HCT116 (cell line): ENCODE measurements at regions not wholly inside any gene's neighbourhood (a gene's known extent, or its start where the extent isn't known, plus 50 kb on each side); places are given as distances from the start of the nearest gene placed in this dataset.

Source experiments
- ATAC-seq: fragments of 200-7000 bp; cut with Tn5 transposase; 2 replicates; pipeline ENCODE4 v1.9.1; 2020; ENCODE audit warnings: mild to moderate bottlenecking, moderate library complexity
- BruUV-seq: library from RNA; stranded (reverse); fragments of 400-500 nt; replicated peaks from 2 replicates; lab custom pipeline; 2021; lab: Mats Ljungman, UMichigan
- CTCF ChIA-PET: fragments of 300-600 bp; sonication (Branson Sonifier 250); formaldehyde crosslinking; loops from one replicate; lab custom pipeline; 2021; ENCODE audit warnings: antibody characterized with exemption; lab: Charles Lee
- POLR2A ChIA-PET: fragments of 300-600, 350-600 bp; sonication (Branson Sonifier 250); formaldehyde crosslinking; loops from one replicate; lab custom pipeline; 2021; ENCODE audit warnings: antibody characterized with exemption; lab: Charles Lee
- RAD21 ChIA-PET, 2 experiments: fragments of 300-600 bp; sonication (Branson Sonifier 250); formaldehyde crosslinking; loops; one replicate each; lab custom pipeline; 2023; ENCODE audit warnings: low total read pairs in 2 of 2; ENCODE audit not compliant: uncharacterized antibody in 2 of 2, unreplicated experiment in 2 of 2, low non-redundant PET in 1 of 2; lab: Charles Lee
- DNase-seq: peaks from one replicate; pipeline ENCODE4 v3.0.0-alpha.2; 2010; ENCODE audit warnings: low read depth, low spot score
- H2AFZ ChIP-seq: fragments of 200-600 bp; shearing (Covaris generic), sonication (generic); 2 replicates; pipeline ENCODE4 v1.6.1; 2017; ENCODE audit warnings: low read depth, mixed run types, mixed read lengths, antibody characterized with exemption, low read length; ENCODE audit not compliant: poor library complexity, severe bottlenecking
- H3K27ac ChIP-seq: 2 replicates; pipeline ENCODE4 v1.5.1; 2012; ENCODE audit warnings: low read depth, low read length
- H3K27me3 ChIP-seq: fragments of 200-600 bp; sonication (generic); 2 replicates; pipeline ENCODE4 v1.6.1; 2016; ENCODE audit warnings: mixed run types, low read length, mixed read lengths; ENCODE audit not compliant: insufficient read depth
- H3K36me3 ChIP-seq, 2 experiments: fragments of 200-500 bp in 1 of 2; fragments of 200-600 bp in 1 of 2; sonication (Bioruptor generic) in 1 of 2; sonication (generic) in 1 of 2; 2 replicates each; pipeline versions ENCODE4 v1.5.1 to v1.6.1; 2014 to 2016; ENCODE audit warnings: low read length in 2 of 2, inconsistent platforms in 1 of 2, mixed read lengths in 1 of 2, mixed run types in 1 of 2; ENCODE audit not compliant: insufficient read depth in 2 of 2, control insufficient read depth in 1 of 2
- H3K4me1 ChIP-seq, 2 experiments: fragments of 200-600 bp in 1 of 2; sonication (generic) in 1 of 2; 2 replicates each; pipeline versions ENCODE4 v1.5.1 to v1.6.1; 2012 to 2017; ENCODE audit warnings: low read length in 2 of 2, inconsistent platforms in 1 of 2, mild to moderate bottlenecking in 1 of 2, mixed read lengths in 1 of 2, mixed run types in 1 of 2, moderate library complexity in 1 of 2; ENCODE audit not compliant: insufficient read depth in 2 of 2, control insufficient read depth in 1 of 2
- H3K4me2 ChIP-seq: fragments of 200-600 bp; sonication (generic); 2 replicates; pipeline ENCODE4 v1.6.1; 2017; ENCODE audit warnings: mixed run types, low read length, mixed read lengths
- H3K4me3 ChIP-seq, 2 experiments: fragments of 200-600 bp in 1 of 2; sonication (generic) in 1 of 2; replicated peaks in 1 of 2; 2 replicates each; pipeline ENCODE4 v1.5.1; 2011 to 2016; ENCODE audit warnings: low read length in 2 of 2, control low read depth in 1 of 2, low read depth in 1 of 2, mild to moderate bottlenecking in 1 of 2, mixed read lengths in 1 of 2, mixed run types in 1 of 2
- H3K79me2 ChIP-seq: fragments of 200-600 bp; sonication (generic); 2 replicates; pipeline ENCODE4 v1.6.1; 2017; ENCODE audit warnings: mild to moderate bottlenecking, mixed run types, low read length, moderate library complexity, mixed read lengths; ENCODE audit not compliant: insufficient read depth
- H3K9ac ChIP-seq: fragments of 200-600 bp; sonication (generic); 2 replicates; pipeline ENCODE4 v1.6.1; 2016; ENCODE audit warnings: low read length, mixed read lengths
- H3K9me2 ChIP-seq: fragments of 200-600 bp; sonication (generic), shearing (Covaris generic); 2 replicates; pipeline ENCODE4 v1.6.1; 2017; ENCODE audit warnings: mixed run types, mild to moderate bottlenecking, moderate library complexity; ENCODE audit not compliant: insufficient read depth
- H3K9me3 ChIP-seq, 2 experiments: fragments of 200-500 bp in 1 of 2; fragments of 200-600 bp in 1 of 2; sonication (Bioruptor generic) in 1 of 2; sonication (generic) in 1 of 2; 2 replicates each; pipeline ENCODE4 v1.6.1; 2014 to 2017; ENCODE audit warnings: low read length in 2 of 2, mixed read lengths in 2 of 2, inconsistent platforms in 1 of 2, low read depth in 1 of 2, mild to moderate bottlenecking in 1 of 2, mixed run types in 1 of 2, moderate library complexity in 1 of 2; ENCODE audit not compliant: control insufficient read depth in 1 of 2, insufficient read depth in 1 of 2
- H4K20me1 ChIP-seq: fragments of 200-600 bp; sonication (generic), shearing (Covaris generic); 2 replicates; pipeline ENCODE4 v1.6.1; 2017; ENCODE audit warnings: mixed run types, mild to moderate bottlenecking, moderate library complexity; ENCODE audit not compliant: insufficient read depth
- ELF1 ChIP-seq: IDR thresholded peaks from 2 replicates; pipeline ENCODE4 v1.6.1; 2012; ENCODE audit warnings: low read depth, borderline replicate concordance
- FOSL1 ChIP-seq: IDR thresholded peaks from 2 replicates; pipeline ENCODE4 v1.6.1; 2012; ENCODE audit warnings: low read depth
- JUND ChIP-seq: IDR thresholded peaks from 2 replicates; pipeline ENCODE4 v1.6.1; 2012
- POLR2A ChIP-seq: IDR thresholded peaks from 2 replicates; pipeline ENCODE4 v1.7.0; 2011; ENCODE audit warnings: borderline replicate concordance; ENCODE audit not compliant: insufficient read depth, insufficient read length; ENCODE audit errors: extremely low read depth
- SIN3A ChIP-seq: IDR thresholded peaks from 2 replicates; pipeline ENCODE4 v1.6.1; 2012; ENCODE audit warnings: low read depth
- SP1 ChIP-seq: IDR thresholded peaks from 2 replicates; pipeline ENCODE4 v1.6.1; 2012; ENCODE audit warnings: low read depth
- TCF7L2 ChIP-seq: IDR thresholded peaks from 2 replicates; pipeline ENCODE4 v1.7.0; 2011; ENCODE audit warnings: borderline replicate concordance, inconsistent platforms; ENCODE audit not compliant: insufficient read depth, insufficient read length; ENCODE audit errors: extremely low read depth
- YY1 ChIP-seq: IDR thresholded peaks from 2 replicates; pipeline ENCODE4 v1.6.1; 2011; ENCODE audit warnings: low read length, low read depth, moderate library complexity, mild to moderate bottlenecking; ENCODE audit not compliant: insufficient replicate concordance; ENCODE audit errors: extremely low read depth
- ZFX ChIP-seq: fragments of 450-650 bp; IDR thresholded peaks from 2 replicates; pipeline ENCODE4 v1.6.1; 2017
- ZNF274 ChIP-seq: fragments of 200-500 bp; sonication (Bioruptor generic); IDR thresholded peaks from 2 replicates; pipeline ENCODE4 v1.6.1; 2014; ENCODE audit warnings: mild to moderate bottlenecking, low read depth, low read length, inconsistent platforms
- intact Hi-C: fragments of 100-400 bp; cut with micrococcal nuclease; formaldehyde crosslinking; loops from 2 replicates; pipeline ENCODE4 v1.10.0; 2022
- TF ChIP-seq, protein P1 (sequence below): IDR thresholded peaks from 2 replicates; pipeline ENCODE4 v1.6.1; 2012
- TF ChIP-seq, protein P2 (sequence below), 3 experiments: fragments of 200-600 bp in 1 of 3; sonication (generic) in 1 of 3; IDR thresholded peaks in 2 of 3; conservative IDR thresholded peaks in 1 of 3; 2 replicates each; pipeline ENCODE4 v1.5.1; 2012 to 2017; ENCODE audit warnings: low read depth in 2 of 3, low read length in 2 of 3, antibody characterized with exemption in 1 of 3, borderline replicate concordance in 1 of 3, control low read depth in 1 of 3, mild to moderate bottlenecking in 1 of 3, mixed read lengths in 1 of 3, mixed run types in 1 of 3, moderate library complexity in 1 of 3; ENCODE audit not compliant: insufficient read depth in 1 of 3

DNA sequence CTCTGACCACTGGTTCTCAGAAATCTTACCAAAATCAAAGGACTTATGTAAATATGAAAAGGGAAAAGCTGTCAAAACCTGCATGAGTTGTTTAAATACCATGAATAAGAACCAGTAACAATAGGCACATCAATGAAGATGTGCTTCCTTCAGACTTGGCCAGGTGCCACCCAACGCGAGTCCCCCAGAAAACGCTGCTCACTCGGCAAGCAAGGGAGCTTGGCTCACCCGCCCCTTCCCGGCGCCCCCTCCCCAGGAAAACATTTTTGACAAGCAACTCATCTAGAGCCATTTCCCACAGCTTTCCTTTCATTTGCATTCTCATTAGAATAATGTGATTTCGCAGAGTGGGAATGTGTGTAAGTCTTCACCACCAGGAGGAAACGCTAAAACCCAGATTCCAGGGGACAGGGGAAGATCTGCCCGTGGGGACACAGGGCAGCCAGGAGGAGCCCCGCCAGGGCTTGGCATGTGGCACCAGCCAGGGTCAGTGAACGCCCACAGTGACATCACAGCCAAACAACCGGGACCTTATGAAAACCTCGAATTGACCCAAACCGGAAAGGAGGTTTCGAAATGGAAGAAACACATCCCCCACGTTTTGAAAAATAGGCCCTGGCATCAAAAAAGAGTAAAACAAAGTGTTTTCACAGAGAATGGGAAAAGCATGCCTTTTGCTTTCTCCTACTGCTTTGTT lies 366.2 kb upstream of the TSHZ3 start:
- Histone ChIP-seq H3K36me3 (no peaks in the 10 kb centered on the region), H4K20me1 (no peaks in the 10 kb centered on the region), H3K27me3 (no peaks in the 10 kb centered on the region), H2AFZ (no peak overlapping the region), H3K9me3 (peaks cover 17 to 38% of the 10 kb centered on the region in 2 experiments; a peak in 2 of 4 replicates), H3K9ac (no peak overlapping the region), H3K4me3 (no peak overlapping the region), H3K79me2 (no peaks in the 10 kb centered on the region), H3K4me1 (no peaks in the 10 kb centered on the region), H3K4me2 (no peak overlapping the region), H3K9me2 (no peaks in the 10 kb centered on the region), H3K27ac (no peak overlapping the region)
- ChIA-PET POLR2A (no interaction called here), CTCF (no interaction called here), RAD21 (no interaction called here)
- ATAC-seq: no peak
- no TSS peak for BruUV-seq
- intact Hi-C loops: no loop called here
- TF ChIP-seq, protein P1, sequence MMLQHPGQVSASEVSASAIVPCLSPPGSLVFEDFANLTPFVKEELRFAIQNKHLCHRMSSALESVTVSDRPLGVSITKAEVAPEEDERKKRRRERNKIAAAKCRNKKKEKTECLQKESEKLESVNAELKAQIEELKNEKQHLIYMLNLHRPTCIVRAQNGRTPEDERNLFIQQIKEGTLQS: no peak
- TF ChIP-seq, protein P2, sequence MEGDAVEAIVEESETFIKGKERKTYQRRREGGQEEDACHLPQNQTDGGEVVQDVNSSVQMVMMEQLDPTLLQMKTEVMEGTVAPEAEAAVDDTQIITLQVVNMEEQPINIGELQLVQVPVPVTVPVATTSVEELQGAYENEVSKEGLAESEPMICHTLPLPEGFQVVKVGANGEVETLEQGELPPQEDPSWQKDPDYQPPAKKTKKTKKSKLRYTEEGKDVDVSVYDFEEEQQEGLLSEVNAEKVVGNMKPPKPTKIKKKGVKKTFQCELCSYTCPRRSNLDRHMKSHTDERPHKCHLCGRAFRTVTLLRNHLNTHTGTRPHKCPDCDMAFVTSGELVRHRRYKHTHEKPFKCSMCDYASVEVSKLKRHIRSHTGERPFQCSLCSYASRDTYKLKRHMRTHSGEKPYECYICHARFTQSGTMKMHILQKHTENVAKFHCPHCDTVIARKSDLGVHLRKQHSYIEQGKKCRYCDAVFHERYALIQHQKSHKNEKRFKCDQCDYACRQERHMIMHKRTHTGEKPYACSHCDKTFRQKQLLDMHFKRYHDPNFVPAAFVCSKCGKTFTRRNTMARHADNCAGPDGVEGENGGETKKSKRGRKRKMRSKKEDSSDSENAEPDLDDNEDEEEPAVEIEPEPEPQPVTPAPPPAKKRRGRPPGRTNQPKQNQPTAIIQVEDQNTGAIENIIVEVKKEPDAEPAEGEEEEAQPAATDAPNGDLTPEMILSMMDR (IDR thresholded peaks at IDR 0.05 in 2 of 3, conservative IDR thresholded peaks at IDR 0.05 in 1 of 3; ENCODE audit: borderline replicate concordance in 1 of 3, insufficient read depth in 1 of 3, low read depth in 2 of 3, low read length in 2 of 3): no peak
- TF ChIP-seq ELF1 (no peak), SP1 (no peak), ZNF274 (no peak), YY1 (no peak), SIN3A (no peak), TCF7L2 (no peak), ZFX (no peak), POLR2A (no peak), JUND (no peak), FOSL1 (no peak)
- DNase-seq: no peak
